ENCODE measurements at regions not wholly inside any gene's neighbourhood (a gene's known extent, or its start where the extent isn't known, plus 50 kb on each side); places are given as distances from the start of the nearest gene placed in this dataset.
"Not testable (repeated sequence)": the region's sequence is repeated elsewhere in the genome, so short reads cannot be mapped to it uniquely, and the experiment has no call there.

GRCh38 chr7:51451751-51452476 lies 135.3 kb upstream of the COBL start:
- DNase-seq (ENCODE audit: low spot score) = no peak

- DNase-seq (ENCODE audit: low spot score) = no peak
These were observed 133.9 kb upstream of the COBL start for GRCh38 chr7:51450541-51450940.

DNA sequence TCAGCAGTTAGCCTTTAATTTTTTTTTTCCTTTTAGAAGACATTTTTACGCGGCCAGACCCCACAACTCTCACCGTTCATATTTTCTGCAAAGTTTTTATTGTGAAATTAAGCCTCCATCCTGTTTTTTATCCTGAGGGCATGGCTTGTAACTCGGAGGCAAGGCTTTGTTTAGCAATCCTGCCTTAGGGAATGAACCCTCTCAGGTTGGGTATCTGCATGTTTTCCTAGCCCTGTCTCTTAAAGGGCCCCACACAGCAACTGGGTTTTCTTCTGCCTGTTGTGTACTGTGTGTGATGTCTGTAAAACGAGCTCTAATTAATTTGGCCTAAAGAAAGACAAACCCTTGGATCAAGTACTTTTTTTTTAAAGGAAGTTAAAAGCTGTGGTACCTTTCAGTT lies 130.2 kb upstream of the COBL start:
- DNase-seq (ENCODE audit: low spot score) = no peak

- DNase-seq (ENCODE audit: low spot score) = no peak
These were observed 129.7 kb upstream of the COBL start for GRCh38 chr7:51446356-51446755.

- no peak for DNase-seq (ENCODE audit: low spot score)
These were observed 128.3 kb upstream of the COBL start for GRCh38 chr7:51444936-51445335.

GRCh38 chr7:51430480-51431086 lies 114.0 kb upstream of the COBL start:
- DNase-seq (ENCODE audit: low spot score) = peak; percentile 39

GRCh38 chr7:51428217-51428887 lies 111.7 kb upstream of the COBL start:
- DNase-seq (ENCODE audit: low spot score) = no peak

DNA sequence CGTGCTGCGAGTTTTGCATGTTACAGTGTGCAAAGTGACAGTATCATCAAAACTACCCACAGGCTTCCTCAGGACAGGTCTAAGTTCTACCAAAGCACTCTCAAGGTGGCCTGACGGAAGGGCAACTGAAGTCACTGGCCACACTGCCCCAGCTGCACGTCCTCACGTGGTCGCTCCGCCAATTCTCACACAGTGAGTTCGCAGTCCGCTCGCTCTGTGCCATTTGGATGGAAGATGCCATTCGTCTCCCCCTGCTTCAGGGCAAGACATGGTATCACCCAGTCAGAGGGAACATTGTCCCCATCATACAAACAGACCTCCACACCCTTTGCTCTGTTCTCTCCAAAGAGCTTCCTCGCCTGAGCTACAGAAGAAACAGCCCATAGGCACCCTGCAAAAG lies 109.6 kb upstream of the COBL start:
- no peak for DNase-seq (ENCODE audit: low spot score)

DNA sequence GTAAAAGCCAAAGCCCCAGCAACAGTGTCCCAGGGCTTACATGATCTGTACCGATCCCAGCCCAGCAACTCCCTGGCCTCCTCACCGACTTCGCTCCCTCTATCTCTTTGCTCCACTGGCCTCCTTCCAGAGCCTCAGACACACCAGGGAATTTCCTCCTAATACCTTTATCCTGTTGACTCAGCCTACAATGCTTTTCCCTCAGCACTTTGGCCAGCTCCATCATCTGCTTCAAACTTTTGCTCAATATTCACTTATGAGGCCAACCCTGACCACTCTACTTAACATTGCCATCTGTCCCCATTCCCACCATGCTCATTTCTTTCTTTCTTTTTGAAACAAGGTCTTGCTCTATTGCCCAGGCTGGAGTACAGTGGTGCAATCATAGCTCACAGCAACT lies 93.3 kb upstream of the COBL start:
- not testable (repeated sequence) for DNase-seq (ENCODE audit: low spot score)

- DNase-seq (ENCODE audit: low spot score) = not testable (repeated sequence)
These were observed 81.0 kb upstream of the COBL start for GRCh38 chr7:51397608-51398007.

DNA sequence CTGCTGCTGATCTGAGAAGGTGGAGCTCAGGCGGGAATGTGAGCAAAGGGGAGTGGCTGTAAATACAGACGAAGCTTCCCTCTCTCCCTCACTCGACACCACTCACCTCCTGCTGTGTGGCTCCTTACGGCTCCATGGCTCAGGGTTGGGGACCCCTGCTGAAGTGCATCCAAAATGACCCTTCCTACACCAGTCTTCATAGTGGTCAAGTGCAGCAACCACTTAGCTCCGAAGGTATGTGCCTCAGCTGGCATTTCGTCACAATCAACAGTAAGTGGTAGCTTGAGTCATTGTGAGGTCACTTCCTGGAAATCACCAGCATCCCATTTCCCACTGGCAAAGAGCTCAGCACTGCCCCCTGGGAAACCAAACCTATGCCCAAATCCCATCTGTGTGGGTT lies 76.4 kb upstream of the COBL start:
- DNase-seq (ENCODE audit: low spot score) = not testable (repeated sequence)

DNA sequence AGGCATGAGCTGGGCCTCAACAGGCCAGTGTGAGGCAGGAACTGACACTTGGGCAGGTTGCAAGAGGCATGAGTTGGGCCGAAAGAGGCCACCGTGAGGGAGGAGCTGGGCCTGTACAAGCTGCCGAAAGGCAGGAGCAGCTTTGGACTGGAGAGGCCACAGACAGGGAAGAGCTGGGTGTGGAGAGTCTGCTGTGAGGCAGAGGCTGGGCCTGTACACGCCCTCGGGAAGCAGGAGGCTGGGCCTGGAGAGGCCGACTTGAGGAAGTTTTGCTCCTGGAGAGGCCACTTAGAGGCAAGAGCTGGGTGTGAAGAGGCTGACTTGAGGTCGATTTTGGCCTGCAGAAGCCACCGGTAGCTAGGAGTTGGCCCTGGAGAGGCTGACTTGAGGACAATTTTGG lies 73.3 kb upstream of the COBL start:
- DNase-seq (ENCODE audit: low spot score) = not testable (repeated sequence)

- DNase-seq (ENCODE audit: low spot score) = not testable (repeated sequence)
These were observed 72.7 kb upstream of the COBL start for GRCh38 chr7:51389216-51389812.

DNA sequence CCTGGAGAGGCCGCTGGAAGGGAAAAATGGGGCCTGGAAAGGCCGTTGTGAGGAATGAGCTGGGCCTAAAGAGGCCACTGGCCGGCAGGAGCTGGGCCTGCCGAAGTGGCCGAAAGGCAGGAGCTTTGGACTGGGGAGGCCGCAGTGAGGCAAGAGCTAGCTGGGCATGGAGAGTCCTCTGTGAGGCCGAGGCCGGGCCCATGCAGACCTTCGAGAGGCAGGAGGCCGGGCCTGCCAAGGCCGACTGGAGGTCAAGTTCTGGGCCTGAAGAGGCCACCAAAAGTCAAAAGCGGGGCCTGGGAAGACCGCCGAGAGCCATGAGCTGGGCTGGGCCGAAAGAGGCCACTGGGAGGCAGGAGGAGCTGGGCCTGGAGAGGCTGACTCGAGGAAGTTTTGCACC lies 71.6 kb upstream of the COBL start:
- not testable (repeated sequence) for DNase-seq (ENCODE audit: low spot score)

DNA sequence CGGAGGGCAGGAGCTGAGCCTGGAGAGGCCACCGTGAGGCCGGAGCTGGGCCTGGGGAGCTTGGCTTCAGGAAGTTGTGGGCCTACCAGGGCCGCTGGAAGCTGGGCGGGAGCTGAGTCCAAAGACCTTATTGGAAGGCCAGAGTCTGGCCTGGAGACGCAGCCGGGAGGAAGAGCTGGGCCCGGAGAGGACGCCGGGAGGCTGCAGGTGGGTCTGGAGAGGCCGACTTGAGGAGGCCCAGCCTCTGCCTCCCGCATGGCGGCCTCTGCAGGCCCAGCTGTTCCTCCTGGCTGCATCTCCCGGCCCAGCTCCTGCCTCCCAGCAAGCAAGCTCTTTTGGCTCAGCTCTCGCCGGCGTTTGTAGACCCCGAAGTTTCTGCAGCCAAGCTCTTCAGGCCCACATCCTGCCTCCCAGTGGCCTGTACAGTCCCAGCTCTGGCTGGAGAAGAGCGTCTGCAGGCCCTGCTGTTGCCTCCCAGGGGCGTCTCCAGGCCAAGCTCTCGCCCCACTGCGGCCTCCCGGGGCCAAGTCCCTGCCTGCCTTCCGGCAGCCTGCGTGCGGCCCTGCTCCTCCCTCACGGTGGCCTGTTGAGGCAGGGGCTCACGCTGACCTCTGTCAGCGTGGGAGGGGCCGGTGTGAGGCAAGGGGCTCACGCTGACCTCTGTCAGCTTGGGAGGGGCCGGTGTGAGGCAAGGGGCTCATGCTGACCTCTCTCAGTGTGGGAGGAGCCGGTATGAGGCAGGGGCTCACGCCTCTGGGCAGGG lies 70.4 kb upstream of the COBL start:
- DNase-seq (ENCODE audit: low spot score) = not testable (repeated sequence)

DNA sequence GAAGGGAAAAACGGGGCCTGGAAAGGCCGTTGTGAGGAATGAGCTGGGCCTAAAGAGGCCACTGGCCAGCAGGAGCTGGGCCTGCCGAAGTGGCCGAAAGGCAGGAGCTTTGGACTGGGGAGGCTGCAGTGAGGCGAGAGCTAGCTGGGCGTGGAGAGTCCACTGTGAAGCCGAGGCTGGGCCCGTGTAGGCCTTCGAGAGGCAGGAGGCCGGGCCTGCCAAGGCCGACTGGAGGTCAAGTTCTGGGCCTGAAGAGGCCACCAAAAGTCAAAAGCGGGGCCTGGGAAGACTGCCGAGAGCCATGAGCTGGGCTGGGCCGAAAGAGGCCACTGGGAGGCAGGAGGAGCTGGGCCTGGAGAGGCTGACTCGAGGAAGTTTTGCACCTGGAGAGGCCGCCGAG lies 69.6 kb upstream of the COBL start:
- DNase-seq (ENCODE audit: low spot score) = not testable (repeated sequence)

- DNase-seq (ENCODE audit: low spot score) = not testable (repeated sequence)
These were observed 65.6 kb upstream of the COBL start for GRCh38 chr7:51382243-51382642.

- DNase-seq (ENCODE audit: low spot score) = peak; percentile 5
These were observed 59.9 kb upstream of the COBL start for GRCh38 chr7:51376420-51377092.

DNA sequence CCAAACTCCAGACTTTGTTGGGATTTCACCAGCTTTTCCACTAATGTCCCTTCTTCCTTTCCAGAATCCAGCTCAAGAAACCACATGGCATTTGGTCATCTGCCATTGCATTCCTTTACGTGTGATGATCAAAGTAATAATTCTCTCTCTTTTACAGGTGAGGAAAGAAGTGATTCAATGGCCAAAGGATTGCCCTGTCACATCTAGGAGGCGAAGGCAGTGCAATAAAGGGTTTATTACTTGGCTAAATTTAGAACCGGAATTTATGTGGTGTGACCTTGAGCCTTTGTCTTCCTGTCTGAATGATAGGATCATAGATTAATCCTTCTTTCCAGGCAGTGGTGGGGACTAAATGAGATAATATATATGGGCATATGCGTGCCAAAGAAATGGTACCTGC lies 58.3 kb upstream of the COBL start:
- no peak for DNase-seq (ENCODE audit: low spot score)

DNA sequence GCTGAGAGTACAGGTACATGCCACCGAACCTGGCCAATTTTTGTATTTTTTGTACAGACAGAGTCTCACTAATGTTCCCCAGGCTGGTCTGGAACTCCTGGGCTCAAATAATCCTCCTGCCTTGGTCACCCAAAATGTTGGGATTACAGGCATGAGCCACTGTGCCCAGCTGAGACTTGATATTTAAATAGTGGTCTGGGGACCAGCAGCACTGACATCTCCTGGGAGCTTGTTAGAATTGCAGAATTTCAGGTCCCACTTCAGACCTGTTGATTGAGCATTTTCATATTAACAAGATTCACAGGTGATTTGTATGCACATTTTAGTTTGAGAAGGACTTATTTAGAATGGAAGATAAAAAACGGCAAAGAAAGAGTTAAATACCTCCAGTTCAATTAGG lies 57.0 kb upstream of the COBL start:
- DNase-seq (ENCODE audit: low spot score) = not testable (repeated sequence)

GRCh38 chr7:51369746-51370145 lies 53.1 kb upstream of the COBL start:
- DNase-seq (ENCODE audit: low spot score) = no peak

DNA sequence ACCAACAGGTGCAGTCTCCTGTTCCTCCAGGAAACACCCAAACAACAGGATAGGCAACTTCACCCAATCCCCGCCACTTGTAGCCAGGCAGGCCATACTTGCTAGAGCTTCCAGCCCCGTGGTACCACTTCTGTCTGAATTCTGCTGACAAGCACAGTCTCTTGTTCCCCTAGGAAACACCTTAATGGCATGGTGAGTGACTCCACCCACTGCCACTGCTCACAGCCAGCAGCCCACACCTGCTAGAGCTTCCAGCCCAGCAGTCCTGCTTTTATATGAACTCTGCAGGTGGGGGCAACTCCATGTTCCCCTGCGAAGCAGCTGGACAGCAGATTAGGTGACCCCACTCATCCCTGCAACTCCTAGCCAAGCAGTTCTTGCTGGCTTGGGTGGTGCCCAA lies 52.6 kb upstream of the COBL start:
- DNase-seq (ENCODE audit: low spot score) = not testable (repeated sequence)
